ENCODE measurements at regions not wholly inside any gene's neighbourhood (a gene's known extent, or its start where the extent isn't known, plus 50 kb on each side); places are given as distances from the start of the nearest gene placed in this dataset.

- Histone ChIP-seq H3K27ac (no peak overlapping the region), H3K9me3 (no peaks in the 10 kb centered on the region), H3K4me3 (no peak overlapping the region), H3K4me1 (ENCODE audit: control insufficient read depth in 1 of 2, low read depth in 2 of 2) (no peaks in the 10 kb centered on the region), H3K36me3 (no peaks in the 10 kb centered on the region), H3K27me3 (replicated peaks; ENCODE audit: insufficient read depth) (no peaks in the 10 kb centered on the region)
- ATAC-seq (ENCODE audit: insufficient number of reproducible peaks, low FRiP score, low read depth) = no peak
- TF ChIP-seq CTCF (IDR thresholded peaks at IDR 0.05) = no peak
- DNase-seq (ENCODE audit: low spot score) = no peak
Observed at GRCh38 chr2:223460209-223460608, 142.0 kb downstream of the SCG2 start.

GRCh38 chr2:223460774-223461211, 141.4 kb downstream of the SCG2 start:
- DNase-seq (ENCODE audit: low spot score) = no peak
- Histone ChIP-seq H3K36me3 (no peaks in the 10 kb centered on the region), H3K27me3 (replicated peaks; ENCODE audit: insufficient read depth) (no peaks in the 10 kb centered on the region), H3K4me1 (ENCODE audit: control insufficient read depth in 1 of 2, low read depth in 2 of 2) (no peaks in the 10 kb centered on the region), H3K9me3 (no peaks in the 10 kb centered on the region), H3K4me3 (no peak overlapping the region), H3K27ac (no peak overlapping the region)
- no peak for TF ChIP-seq CTCF (IDR thresholded peaks at IDR 0.05)
- no peak for ATAC-seq (ENCODE audit: insufficient number of reproducible peaks, low FRiP score, low read depth)

- TF ChIP-seq CTCF (IDR thresholded peaks at IDR 0.05) = no peak
- Histone ChIP-seq H3K9me3 (no peaks in the 10 kb centered on the region), H3K27ac (no peak overlapping the region), H3K36me3 (no peaks in the 10 kb centered on the region), H3K4me3 (no peak overlapping the region), H3K4me1 (ENCODE audit: control insufficient read depth in 1 of 2, low read depth in 2 of 2) (peaks cover 3 to 17% of the 10 kb centered on the region in 2 donors), H3K27me3 (replicated peaks; ENCODE audit: insufficient read depth) (no peaks in the 10 kb centered on the region)
- ATAC-seq (ENCODE audit: insufficient number of reproducible peaks, low FRiP score, low read depth) = no peak
- DNase-seq (ENCODE audit: low spot score) = no peak
Observed at GRCh38 chr2:223464071-223464470, 138.1 kb downstream of the SCG2 start.

GRCh38 chr2:223465793-223466192, 136.4 kb downstream of the SCG2 start:
- ATAC-seq (ENCODE audit: insufficient number of reproducible peaks, low FRiP score, low read depth) (peak; percentile 96), DNase-seq (ENCODE audit: low spot score) (peak; percentile 77)
- Histone ChIP-seq H3K27me3 (replicated peaks; ENCODE audit: insufficient read depth) (no peaks in the 10 kb centered on the region), H3K9me3 (no peaks in the 10 kb centered on the region), H3K27ac (peak overlapping the region in 1 of 2 donors; percentile 7), H3K4me3 (no peak overlapping the region), H3K36me3 (no peaks in the 10 kb centered on the region), H3K4me1 (ENCODE audit: control insufficient read depth in 1 of 2, low read depth in 2 of 2) (peaks cover 3 to 32% of the 10 kb centered on the region in 2 donors)
- no peak for TF ChIP-seq CTCF (IDR thresholded peaks at IDR 0.05)

- DNase-seq (ENCODE audit: low spot score) (no peak), ATAC-seq (ENCODE audit: insufficient number of reproducible peaks, low FRiP score, low read depth) (no peak)
- no peak for TF ChIP-seq CTCF (IDR thresholded peaks at IDR 0.05)
- Histone ChIP-seq H3K36me3 (no peaks in the 10 kb centered on the region), H3K4me3 (no peak overlapping the region), H3K9me3 (no peaks in the 10 kb centered on the region), H3K27me3 (replicated peaks; ENCODE audit: insufficient read depth) (no peaks in the 10 kb centered on the region), H3K4me1 (ENCODE audit: control insufficient read depth in 1 of 2, low read depth in 2 of 2) (peaks cover 3 to 34% of the 10 kb centered on the region in 2 donors), H3K27ac (no peak overlapping the region)
Observed at GRCh38 chr2:223467196-223467595, 135.0 kb downstream of the SCG2 start.

Data from thoracic aorta (tissue), 2 donors.